Uterus (tissue), 2 donors: ENCODE measurements at regions not wholly inside any gene's neighbourhood (a gene's known extent, or its start where the extent isn't known, plus 50 kb on each side); places are given as distances from the start of the nearest gene placed in this dataset.

ENCODE experiments used
- POLR2A ChIP-seq, 2 donors: fragments of 450-650 bp; IDR thresholded peaks; one replicate each; pipeline ENCODE4 v1.6.1; 2016; ENCODE audit warnings: antibody characterized with exemption in 2 of 2, mild to moderate bottlenecking in 1 of 2, moderate library complexity in 1 of 2
- TF ChIP-seq, protein P1 (sequence below), 4 experiments: fragments of 200-600 bp in 2 of 4; fragments of 450-650 bp in 2 of 4; sonication (generic) in 2 of 4; IDR thresholded peaks; one replicate each; pipeline ENCODE4 v1.5.1; 2016 to 2019; ENCODE audit warnings: antibody characterized with exemption in 4 of 4, mild to moderate bottlenecking in 2 of 4, moderate library complexity in 1 of 4

DNA sequence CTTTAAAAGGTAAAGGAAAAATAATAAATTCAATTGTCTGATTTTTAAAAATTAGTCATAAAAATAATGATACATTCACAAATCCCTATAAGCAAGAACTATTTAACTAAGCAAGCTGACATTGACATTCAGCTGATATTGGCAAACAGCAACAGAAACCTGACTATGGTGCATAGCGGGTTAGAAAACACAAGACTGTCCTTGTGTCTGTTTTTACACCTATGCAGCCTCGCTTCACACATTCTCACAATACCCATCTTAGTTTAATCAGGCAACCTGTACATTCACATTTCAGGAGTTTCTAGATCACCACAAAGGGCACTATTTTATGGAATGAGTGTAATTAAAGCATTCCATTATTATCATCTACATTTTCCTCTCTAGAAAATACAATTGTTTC lies 737.1 kb downstream of the KCNA4 start:
- TF ChIP-seq, protein P1, sequence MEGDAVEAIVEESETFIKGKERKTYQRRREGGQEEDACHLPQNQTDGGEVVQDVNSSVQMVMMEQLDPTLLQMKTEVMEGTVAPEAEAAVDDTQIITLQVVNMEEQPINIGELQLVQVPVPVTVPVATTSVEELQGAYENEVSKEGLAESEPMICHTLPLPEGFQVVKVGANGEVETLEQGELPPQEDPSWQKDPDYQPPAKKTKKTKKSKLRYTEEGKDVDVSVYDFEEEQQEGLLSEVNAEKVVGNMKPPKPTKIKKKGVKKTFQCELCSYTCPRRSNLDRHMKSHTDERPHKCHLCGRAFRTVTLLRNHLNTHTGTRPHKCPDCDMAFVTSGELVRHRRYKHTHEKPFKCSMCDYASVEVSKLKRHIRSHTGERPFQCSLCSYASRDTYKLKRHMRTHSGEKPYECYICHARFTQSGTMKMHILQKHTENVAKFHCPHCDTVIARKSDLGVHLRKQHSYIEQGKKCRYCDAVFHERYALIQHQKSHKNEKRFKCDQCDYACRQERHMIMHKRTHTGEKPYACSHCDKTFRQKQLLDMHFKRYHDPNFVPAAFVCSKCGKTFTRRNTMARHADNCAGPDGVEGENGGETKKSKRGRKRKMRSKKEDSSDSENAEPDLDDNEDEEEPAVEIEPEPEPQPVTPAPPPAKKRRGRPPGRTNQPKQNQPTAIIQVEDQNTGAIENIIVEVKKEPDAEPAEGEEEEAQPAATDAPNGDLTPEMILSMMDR (IDR thresholded peaks at IDR 0.05), result no peak
- no peak for TF ChIP-seq POLR2A (IDR thresholded peaks at IDR 0.05)
